Sigmoid colon (tissue), 4 donors: ENCODE measurements at regions not wholly inside any gene's neighbourhood (a gene's known extent, or its start where the extent isn't known, plus 50 kb on each side); places are given as distances from the start of the nearest gene placed in this dataset.

Experiments
- CTCF ChIP-seq, 4 experiments: fragments of 450-650 bp in 3 of 4; fragments of 200-600 bp in 1 of 4; IDR thresholded peaks; one replicate each; pipeline ENCODE4 v1.5.1; 2016 to 2019; ENCODE audit warnings: antibody characterized with exemption in 4 of 4, mild to moderate bottlenecking in 3 of 4, moderate library complexity in 2 of 4
- EP300 ChIP-seq, 4 donors: sonication (generic); formaldehyde crosslinking; IDR thresholded peaks; one replicate each; pipeline ENCODE4 v1.6.1; 2017; ENCODE audit warnings: antibody characterized with exemption in 4 of 4
- POLR2A ChIP-seq, 2 donors: fragments of 450-650 bp; IDR thresholded peaks; one replicate each; pipeline ENCODE4 v1.6.1; 2016; ENCODE audit warnings: antibody characterized with exemption in 2 of 2, mild to moderate bottlenecking in 2 of 2, moderate library complexity in 2 of 2

- no peak for TF ChIP-seq CTCF (IDR thresholded peaks at IDR 0.05)
- no peak for TF ChIP-seq EP300 (IDR thresholded peaks at IDR 0.05)
- no peak for TF ChIP-seq POLR2A (IDR thresholded peaks at IDR 0.05)
Observed at GRCh38 chr11:109076870-109077269, 345.1 kb upstream of the C11orf87 start.
